Muscle of back (tissue), 3 donors: ENCODE measurements at regions not wholly inside any gene's neighbourhood (a gene's known extent, or its start where the extent isn't known, plus 50 kb on each side); places are given as distances from the start of the nearest gene placed in this dataset.

Source experiments
- DNase-seq, 3 donors: peaks; one replicate each; pipeline versions ENCODE4 v3.0.0 to v3.0.0-alpha.2; 2013

DNA sequence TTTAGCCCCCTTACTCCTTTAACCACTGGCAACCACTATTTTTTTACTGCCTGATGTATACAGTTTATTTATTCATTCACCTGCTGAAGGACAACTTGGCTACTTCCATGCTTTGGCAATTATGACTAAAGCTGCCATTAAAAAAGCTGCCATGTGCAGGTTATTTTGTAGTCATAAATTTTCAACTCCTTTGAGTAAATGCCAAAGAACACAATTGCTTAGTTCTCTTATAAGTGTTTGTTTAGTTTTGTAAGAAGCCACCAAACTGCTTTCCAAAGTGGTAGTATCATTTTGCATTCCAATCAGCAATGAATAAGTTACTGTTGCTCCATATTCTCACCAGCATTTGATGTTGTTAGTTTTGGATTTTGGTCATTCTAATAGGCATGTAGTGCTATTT is 1831.8 kb downstream of the PCDH7 start:
- no peak for DNase-seq

- peak; percentile 71 to 91 (median 79) for DNase-seq
These were observed 1840.1 kb downstream of the PCDH7 start for GRCh38 chr4:32560306-32560705.

- no peak for DNase-seq
These were observed 1841.8 kb downstream of the PCDH7 start for GRCh38 chr4:32562010-32562409.

GRCh38 chr4:32564626-32565025 is 1844.5 kb downstream of the PCDH7 start:
- peak in 2 of 3 donors; percentile 27 to 39 for DNase-seq

- DNase-seq = peak in 2 of 3 donors; percentile 5 to 26
These were observed 1849.7 kb downstream of the PCDH7 start for GRCh38 chr4:32569861-32570260.

DNA sequence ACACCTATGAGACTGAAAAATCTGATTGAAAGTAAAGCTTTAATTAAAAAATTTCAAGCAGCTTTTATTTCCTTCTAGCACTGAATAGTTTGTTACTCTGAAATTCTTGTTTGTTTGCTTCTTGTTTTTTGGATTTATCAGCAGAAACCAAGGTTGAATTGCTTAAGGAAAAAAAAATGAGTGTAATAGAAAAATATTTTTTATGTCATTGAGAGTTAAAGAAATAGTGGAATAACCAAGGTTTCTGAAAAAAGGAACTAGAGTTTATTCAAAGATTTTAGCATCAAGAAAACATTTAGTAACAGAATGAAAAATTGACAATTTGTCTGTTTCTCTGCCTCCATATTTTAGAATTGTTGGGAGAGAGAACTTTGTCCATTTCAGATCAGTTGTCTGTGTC is 1852.2 kb downstream of the PCDH7 start:
- no peak for DNase-seq

DNA sequence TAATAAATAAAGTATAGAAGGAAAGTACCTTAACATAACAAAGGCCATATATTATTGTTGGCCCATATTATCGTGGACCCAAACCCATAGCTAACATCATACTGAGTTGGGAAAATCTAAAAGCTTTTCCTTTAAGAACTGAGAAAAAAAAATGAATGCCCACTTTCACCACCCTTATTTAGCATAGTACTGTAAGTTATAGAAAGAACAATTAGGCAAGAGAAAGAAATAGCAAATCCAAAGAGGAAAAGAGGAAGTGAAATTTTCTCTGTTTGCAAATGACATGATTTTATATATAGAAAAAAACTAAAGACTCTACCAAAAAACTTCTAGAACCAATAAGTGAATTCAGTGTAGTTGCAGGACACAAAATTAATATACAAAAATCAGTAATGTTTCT is 1854.6 kb downstream of the PCDH7 start:
- no peak for DNase-seq

DNA sequence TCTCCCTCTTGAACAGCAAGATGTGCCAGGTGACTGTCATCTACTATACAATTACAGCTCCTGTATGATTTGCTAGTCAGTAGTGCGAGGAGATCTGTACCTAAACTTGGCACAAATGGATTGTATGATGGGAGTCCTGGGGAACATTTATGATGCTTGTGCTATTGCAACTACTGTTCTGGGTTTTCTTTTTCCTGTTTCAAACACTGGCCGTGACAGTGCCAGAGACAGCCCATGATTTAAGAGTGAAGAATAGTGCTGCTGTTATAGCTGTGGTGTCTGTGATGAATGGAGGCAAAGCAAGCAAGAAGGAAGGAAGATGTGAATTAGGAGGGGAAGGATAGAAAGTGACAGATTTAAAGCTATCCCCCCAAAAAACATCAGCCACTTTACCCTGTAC is 1868.9 kb downstream of the PCDH7 start:
- no peak for DNase-seq

- no peak for DNase-seq
These were observed 1869.7 kb downstream of the PCDH7 start for GRCh38 chr4:32589853-32590252.

GRCh38 chr4:32597354-32597753 is 1877.2 kb downstream of the PCDH7 start:
- DNase-seq = no peak

- peak in 1 of 3 donors; percentile 6 for DNase-seq
These were observed 1881.7 kb downstream of the PCDH7 start for GRCh38 chr4:32601848-32602247.

DNA sequence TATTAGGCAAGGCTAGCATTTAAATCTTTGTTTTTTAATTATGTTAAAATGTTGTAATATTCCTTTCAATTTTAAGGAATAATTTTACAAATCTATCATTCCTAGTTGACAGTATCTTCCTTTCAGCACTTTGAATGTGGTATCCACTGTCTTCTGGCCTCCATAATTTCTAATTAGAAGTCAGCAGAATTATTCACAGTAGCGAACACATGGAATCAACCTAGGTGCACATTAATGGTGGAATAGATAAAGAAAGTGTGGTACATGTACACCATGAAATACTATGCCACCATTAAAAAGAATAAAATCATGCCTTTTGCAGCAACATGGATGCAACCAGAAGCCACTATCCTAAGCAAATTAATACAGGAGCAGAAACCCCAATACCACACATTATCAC is 1887.8 kb downstream of the PCDH7 start:
- DNase-seq = no peak

DNA sequence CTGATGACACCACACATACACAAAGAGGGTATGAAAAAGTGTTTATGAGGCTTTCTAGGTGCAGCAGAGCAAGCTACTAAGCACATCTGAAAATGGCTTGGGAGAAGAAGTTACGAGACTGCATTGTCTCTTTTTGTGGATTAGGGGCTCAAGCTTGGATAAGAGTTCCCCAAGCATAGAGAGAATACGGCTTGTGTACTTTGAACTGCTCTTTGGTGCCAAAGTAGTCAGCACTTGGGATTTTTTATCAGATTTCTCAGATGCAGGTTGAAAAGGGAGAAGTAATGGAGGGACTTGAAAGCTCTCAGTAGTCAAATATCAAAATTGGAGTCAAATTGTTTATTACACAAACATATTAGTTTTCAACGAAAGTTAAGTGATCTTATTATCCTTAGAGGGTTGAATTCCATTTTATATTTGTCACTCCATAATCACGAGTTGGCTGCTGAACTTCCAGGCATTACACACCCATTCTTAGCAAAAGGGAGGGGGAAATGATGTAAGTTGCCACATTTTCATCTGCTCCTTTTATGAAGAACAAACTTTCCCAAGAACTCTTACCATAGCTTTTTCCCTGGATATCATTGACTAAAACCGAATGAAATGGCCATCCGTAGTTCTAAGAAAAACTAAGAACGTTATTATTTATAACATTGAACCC is 1904.9 kb downstream of the PCDH7 start:
- DNase-seq = peak in 2 of 3 donors; percentile 0 to 5

DNA sequence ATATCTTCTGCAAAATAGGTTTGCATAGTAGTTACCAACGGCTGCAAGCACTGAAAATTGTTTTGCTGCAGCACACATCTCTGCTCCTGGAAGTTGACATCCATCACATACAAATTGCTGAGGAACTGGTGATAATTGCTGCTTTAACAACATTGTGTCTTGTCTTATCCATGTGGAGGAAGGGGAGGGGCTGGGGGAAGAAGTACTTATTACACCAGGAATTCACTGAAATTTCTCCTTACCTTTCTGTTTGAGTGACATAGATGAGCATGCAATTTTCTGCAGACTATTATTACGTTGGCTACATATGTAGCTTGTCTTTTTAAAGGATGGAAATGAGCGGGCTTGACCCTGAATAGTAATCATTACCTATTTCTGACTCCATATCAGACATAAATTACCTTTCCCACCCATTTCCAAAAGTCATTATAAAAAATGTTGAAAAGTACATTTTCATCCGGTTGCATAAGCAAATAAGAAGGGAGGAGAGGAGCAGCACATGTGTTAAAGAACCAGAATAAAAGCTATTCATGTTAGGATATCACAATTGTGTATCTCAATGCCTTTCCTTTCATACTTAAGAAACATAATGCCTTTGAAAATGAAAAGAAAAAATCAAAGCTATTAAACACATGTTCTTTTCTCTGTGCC is 1905.6 kb downstream of the PCDH7 start:
- DNase-seq = no peak

- DNase-seq = no peak
These were observed 1911.7 kb downstream of the PCDH7 start for GRCh38 chr4:32631831-32632230.

GRCh38 chr4:32633421-32633820 is 1913.3 kb downstream of the PCDH7 start:
- no peak for DNase-seq

GRCh38 chr4:32645653-32646052 is 1925.5 kb downstream of the PCDH7 start:
- DNase-seq = no peak

GRCh38 chr4:32658019-32658418 is 1937.8 kb downstream of the PCDH7 start:
- DNase-seq = no peak

DNA sequence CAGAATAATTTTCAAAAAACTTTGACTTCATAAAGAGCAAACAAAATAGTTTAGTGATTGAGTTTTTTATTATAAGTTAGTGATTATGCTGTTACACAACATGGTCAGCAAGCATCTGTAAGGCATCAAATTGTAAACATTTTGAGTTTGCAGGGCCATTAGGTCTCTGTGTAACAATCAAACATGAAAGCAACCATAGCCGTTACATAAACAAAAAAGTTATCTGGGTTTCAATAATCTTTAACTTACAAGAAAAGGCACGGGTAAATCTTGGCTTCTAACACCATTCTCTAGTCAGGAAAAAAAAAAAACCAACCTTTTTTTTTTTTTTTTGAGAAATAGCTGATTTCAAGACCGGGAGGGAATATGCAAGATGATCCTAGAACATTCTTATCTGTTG is 1941.1 kb downstream of the PCDH7 start:
- DNase-seq = no peak

DNA sequence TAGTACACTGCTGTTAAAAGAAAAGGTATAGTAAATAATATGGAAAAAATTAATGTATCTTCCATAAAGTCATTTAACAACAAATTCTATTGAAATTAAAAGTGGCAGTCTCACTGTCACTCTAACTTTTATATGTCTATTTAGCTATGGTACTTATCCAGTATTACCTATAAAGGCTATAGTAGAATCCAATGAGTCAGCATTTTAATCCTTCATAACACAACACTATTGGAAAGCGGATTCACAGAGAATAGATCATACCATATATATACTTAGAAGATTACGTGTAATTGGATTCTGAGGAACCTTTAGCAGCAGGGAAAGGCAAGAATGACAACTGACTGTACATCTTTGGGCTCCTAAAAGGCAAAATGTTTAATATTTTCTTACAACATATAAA is 1942.6 kb downstream of the PCDH7 start:
- DNase-seq = no peak

DNA sequence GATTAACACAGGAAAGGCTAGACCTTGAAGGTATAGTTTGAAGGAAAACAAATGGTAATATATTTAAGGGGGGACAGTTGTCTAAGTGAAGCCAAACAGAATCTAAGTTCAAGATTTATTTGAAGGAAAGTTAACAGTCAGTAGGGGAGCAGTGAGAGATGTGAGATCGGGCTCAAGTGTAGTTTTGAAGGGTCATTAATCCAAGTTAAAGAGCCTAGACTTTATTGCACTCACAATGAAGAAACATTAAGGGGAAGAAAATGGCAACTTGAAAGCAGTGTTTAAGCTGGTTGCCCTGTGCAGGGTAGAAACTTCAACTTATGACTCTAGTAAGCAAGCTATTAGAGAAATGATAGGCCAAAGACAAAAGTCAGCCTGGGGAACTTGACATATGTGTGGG is 1952.2 kb downstream of the PCDH7 start:
- DNase-seq = no peak

- no peak for DNase-seq
These were observed 1960.8 kb downstream of the PCDH7 start for GRCh38 chr4:32680946-32681345.

DNA sequence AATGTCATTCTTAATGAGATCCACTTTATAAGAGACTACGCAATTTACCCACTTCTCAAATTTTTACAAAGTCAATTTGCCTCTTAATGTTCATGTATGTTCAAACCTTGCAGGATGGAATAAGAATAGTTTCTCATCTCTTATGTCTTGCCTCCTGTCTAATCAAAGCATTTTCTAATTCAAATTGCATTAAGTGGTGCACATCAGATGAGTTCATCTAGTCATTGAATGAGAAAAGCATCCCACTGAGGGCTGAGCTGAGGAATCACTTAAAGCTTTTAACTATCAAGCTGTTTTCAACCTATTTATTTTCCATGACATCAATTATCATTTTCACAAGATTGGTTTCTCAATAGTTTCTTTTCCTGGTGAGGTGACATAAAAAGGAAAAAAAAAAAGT is 1964.0 kb downstream of the PCDH7 start:
- no peak for DNase-seq

DNA sequence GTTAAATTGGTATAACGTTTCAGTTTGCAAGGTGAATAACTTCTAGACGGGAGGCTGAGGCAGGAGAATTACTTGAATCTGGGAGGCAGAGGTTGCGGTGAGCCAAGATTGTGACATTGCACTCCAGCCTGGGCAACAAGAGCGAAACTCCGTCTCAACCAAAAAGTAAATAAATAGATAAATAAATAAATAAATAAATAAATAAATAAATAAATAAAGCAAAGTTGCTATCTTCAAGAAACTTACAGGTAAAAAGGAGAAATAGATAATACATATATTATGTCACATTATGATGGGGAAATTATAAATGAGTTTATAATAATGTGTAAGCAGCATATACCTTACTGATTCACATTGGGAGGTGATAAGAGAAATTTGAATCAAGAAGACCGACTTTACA is 1966.0 kb downstream of the PCDH7 start:
- DNase-seq = no peak
